ENCODE measurements at regions not wholly inside any gene's neighbourhood (a gene's known extent, or its start where the extent isn't known, plus 50 kb on each side); places are given as distances from the start of the nearest gene placed in this dataset.

- 63% methylated on average over 6 of the region's 6 CpGs for WGBS
- Histone ChIP-seq H3K4me3 (ENCODE audit: low read depth, low read length) (no peak overlapping the region), H3K27ac (ENCODE audit: low read depth) (no peak overlapping the region), H3K4me1 (ENCODE audit: insufficient read depth) (peaks cover 2% of the 10 kb centered on the region), H3K36me3 (ENCODE audit: insufficient read depth) (no peaks in the 10 kb centered on the region)
- DNase-seq (ENCODE audit: extremely low spot score), result no peak
Observed at GRCh38 chr5:68711293-68712200, 382.3 kb upstream of the SLC30A5 start.

GRCh38 chr5:68714810-68715209 lies 379.0 kb upstream of the SLC30A5 start:
- Histone ChIP-seq H3K36me3 (ENCODE audit: insufficient read depth) (no peaks in the 10 kb centered on the region), H3K27ac (ENCODE audit: low read depth) (no peak overlapping the region), H3K4me3 (ENCODE audit: low read depth, low read length) (no peak overlapping the region), H3K4me1 (ENCODE audit: insufficient read depth) (peaks cover 2% of the 10 kb centered on the region)
- WGBS, result 75% methylated on average over 6 of the region's 6 CpGs
- DNase-seq (ENCODE audit: extremely low spot score), result no peak

- no peaks in the 10 kb centered on the region for H3K4me1 ChIP-seq (ENCODE audit: insufficient read depth)
- 55% methylated on average over 6 of the region's 6 CpGs for WGBS
- H3K36me3 ChIP-seq (ENCODE audit: insufficient read depth), result no peaks in the 10 kb centered on the region
- H3K4me3 ChIP-seq (ENCODE audit: low read depth, low read length), result no peak overlapping the region
- no peak for DNase-seq (ENCODE audit: extremely low spot score)
- H3K27ac ChIP-seq (ENCODE audit: low read depth), result no peak overlapping the region
Observed at GRCh38 chr5:68720884-68721610, 372.8 kb upstream of the SLC30A5 start.

- 94% methylated on average over 7 of the region's 7 CpGs for whole genome bisulfite sequencing
- Histone ChIP-seq H3K4me3 (ENCODE audit: low read depth, low read length) (no peak overlapping the region), H3K27ac (ENCODE audit: low read depth) (no peak overlapping the region), H3K36me3 (ENCODE audit: insufficient read depth) (no peaks in the 10 kb centered on the region), H3K4me1 (ENCODE audit: insufficient read depth) (no peaks in the 10 kb centered on the region)
- DNase-seq (ENCODE audit: extremely low spot score), result no peak
Observed at GRCh38 chr5:68722357-68722756, 371.5 kb upstream of the SLC30A5 start.

GRCh38 chr5:68725905-68726683 lies 367.7 kb upstream of the SLC30A5 start:
- Histone ChIP-seq H3K27ac (ENCODE audit: low read depth) (no peak overlapping the region), H3K36me3 (ENCODE audit: insufficient read depth) (no peaks in the 10 kb centered on the region), H3K4me3 (ENCODE audit: low read depth, low read length) (no peak overlapping the region), H3K4me1 (ENCODE audit: insufficient read depth) (no peaks in the 10 kb centered on the region)
- WGBS, result 89% methylated on average over 7 of the region's 7 CpGs
- no peak for DNase-seq (ENCODE audit: extremely low spot score)

GRCh38 chr5:68727931-68728330 lies 365.9 kb upstream of the SLC30A5 start:
- Histone ChIP-seq H3K27ac (ENCODE audit: low read depth) (no peak overlapping the region), H3K4me3 (ENCODE audit: low read depth, low read length) (no peak overlapping the region), H3K36me3 (ENCODE audit: insufficient read depth) (no peaks in the 10 kb centered on the region), H3K4me1 (ENCODE audit: insufficient read depth) (no peaks in the 10 kb centered on the region)
- DNase-seq (ENCODE audit: extremely low spot score), result no peak
- WGBS, result 90% methylated on average over 2 of the region's 2 CpGs

- DNase-seq (ENCODE audit: extremely low spot score), result no peak
- Histone ChIP-seq H3K4me1 (ENCODE audit: insufficient read depth) (no peaks in the 10 kb centered on the region), H3K36me3 (ENCODE audit: insufficient read depth) (no peaks in the 10 kb centered on the region), H3K4me3 (ENCODE audit: low read depth, low read length) (no peak overlapping the region), H3K27ac (ENCODE audit: low read depth) (no peak overlapping the region)
- 76% methylated on average over 4 of the region's 4 CpGs for WGBS
Observed at GRCh38 chr5:68729678-68730077, 364.1 kb upstream of the SLC30A5 start.

GRCh38 chr5:68730220-68730978 lies 363.4 kb upstream of the SLC30A5 start:
- Histone ChIP-seq H3K4me3 (ENCODE audit: low read depth, low read length) (no peak overlapping the region), H3K27ac (ENCODE audit: low read depth) (no peak overlapping the region), H3K36me3 (ENCODE audit: insufficient read depth) (no peaks in the 10 kb centered on the region), H3K4me1 (ENCODE audit: insufficient read depth) (no peaks in the 10 kb centered on the region)
- 22% methylated on average over 7 of the region's 7 CpGs for WGBS
- peak; percentile 83 for DNase-seq (ENCODE audit: extremely low spot score)

GRCh38 chr5:68730979-68731654 lies 362.7 kb upstream of the SLC30A5 start:
- WGBS, result 58% methylated on average over 3 of the region's 3 CpGs
- no peak overlapping the region for H3K4me3 ChIP-seq (ENCODE audit: low read depth, low read length)
- H3K4me1 ChIP-seq (ENCODE audit: insufficient read depth), result no peaks in the 10 kb centered on the region
- no peak overlapping the region for H3K27ac ChIP-seq (ENCODE audit: low read depth)
- DNase-seq (ENCODE audit: extremely low spot score), result no peak
- no peaks in the 10 kb centered on the region for H3K36me3 ChIP-seq (ENCODE audit: insufficient read depth)

- no peak overlapping the region for H3K27ac ChIP-seq (ENCODE audit: low read depth)
- no peaks in the 10 kb centered on the region for H3K4me1 ChIP-seq (ENCODE audit: insufficient read depth)
- no peaks in the 10 kb centered on the region for H3K36me3 ChIP-seq (ENCODE audit: insufficient read depth)
- no peak overlapping the region for H3K4me3 ChIP-seq (ENCODE audit: low read depth, low read length)
- DNase-seq (ENCODE audit: extremely low spot score), result no peak
Observed at GRCh38 chr5:68732251-68732650, 361.6 kb upstream of the SLC30A5 start.

- Histone ChIP-seq H3K27ac (ENCODE audit: low read depth) (no peak overlapping the region), H3K4me3 (ENCODE audit: low read depth, low read length) (no peak overlapping the region), H3K36me3 (ENCODE audit: insufficient read depth) (no peaks in the 10 kb centered on the region), H3K4me1 (ENCODE audit: insufficient read depth) (no peaks in the 10 kb centered on the region)
- 88% methylated on average over 4 of the region's 4 CpGs for WGBS
- no peak for DNase-seq (ENCODE audit: extremely low spot score)
Observed at GRCh38 chr5:68734781-68735180, 359.0 kb upstream of the SLC30A5 start.

- no peak for DNase-seq (ENCODE audit: extremely low spot score)
- no peak overlapping the region for H3K27ac ChIP-seq (ENCODE audit: low read depth)
- no peaks in the 10 kb centered on the region for H3K36me3 ChIP-seq (ENCODE audit: insufficient read depth)
- WGBS, result 96% methylated on average over 9 of the region's 9 CpGs
- H3K4me1 ChIP-seq (ENCODE audit: insufficient read depth), result no peaks in the 10 kb centered on the region
- no peak overlapping the region for H3K4me3 ChIP-seq (ENCODE audit: low read depth, low read length)
Observed at GRCh38 chr5:68738236-68738635, 355.6 kb upstream of the SLC30A5 start.

- 94% methylated on average over 4 of the region's 4 CpGs for WGBS
- no peak for DNase-seq (ENCODE audit: extremely low spot score)
- no peak overlapping the region for H3K27ac ChIP-seq (ENCODE audit: low read depth)
Observed at GRCh38 chr5:68738841-68739240, 355.0 kb upstream of the SLC30A5 start.

More at GRCh38 chr5:68738841-68739240, 355.0 kb upstream of the SLC30A5 start:
- no peaks in the 10 kb centered on the region for H3K4me1 ChIP-seq (ENCODE audit: insufficient read depth)
- H3K4me3 ChIP-seq (ENCODE audit: low read depth, low read length), result no peak overlapping the region
- H3K36me3 ChIP-seq (ENCODE audit: insufficient read depth), result no peaks in the 10 kb centered on the region

All from urinary bladder (tissue), 3 donors.